ENCODE measurements at regions not wholly inside any gene's neighbourhood (a gene's known extent, or its start where the extent isn't known, plus 50 kb on each side); places are given as distances from the start of the nearest gene placed in this dataset.
"Not testable (repeated sequence)": the region's sequence is repeated elsewhere in the genome, so short reads cannot be mapped to it uniquely, and the experiment has no call there.

DNA sequence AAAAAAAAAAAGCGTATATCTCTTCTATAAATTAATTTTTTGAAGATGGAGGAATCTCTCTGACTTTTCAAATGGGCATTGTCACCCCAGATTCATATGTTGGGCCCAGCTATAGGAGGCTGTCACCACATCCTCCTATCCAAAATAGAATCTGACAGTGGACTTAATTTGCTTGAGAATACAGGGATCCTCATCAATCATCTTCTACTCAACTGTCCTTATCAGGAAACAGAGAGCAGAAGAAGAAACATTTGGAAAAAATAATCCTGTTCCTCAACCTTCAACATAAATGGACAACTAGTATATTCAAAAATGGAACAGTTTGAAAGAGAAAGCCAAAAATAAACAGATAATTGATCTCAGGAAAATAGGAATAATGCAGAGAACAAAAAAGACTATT, 725.4 kb upstream of the INTU start:
- no peak overlapping the region for H3K9ac ChIP-seq (ENCODE audit: low read depth in 1 of 2, low read length in 2 of 2)
- no peaks in the 10 kb centered on the region for H3K36me3 ChIP-seq (ENCODE audit: control insufficient read depth in 2 of 2, insufficient read depth in 2 of 2, low read length in 2 of 2)
- no peaks in the 10 kb centered on the region for H3K27me3 ChIP-seq (ENCODE audit: control insufficient read depth in 2 of 2, insufficient read depth in 2 of 2, low read length in 2 of 2)

GRCh38 chr4:126916049-126916625, 716.6 kb upstream of the INTU start:
- Histone ChIP-seq H3K9me3 (ENCODE audit: control insufficient read depth in 2 of 2, low read length in 2 of 2) (no peaks in the 10 kb centered on the region), H3K36me3 (ENCODE audit: control insufficient read depth in 2 of 2, insufficient read depth in 2 of 2, low read length in 2 of 2) (no peaks in the 10 kb centered on the region), H3K27ac (ENCODE audit: low read depth in 2 of 2, low read length in 2 of 2) (no peak overlapping the region), H3K27me3 (ENCODE audit: control insufficient read depth in 2 of 2, insufficient read depth in 2 of 2, low read length in 2 of 2) (no peaks in the 10 kb centered on the region), H3K4me3 (ENCODE audit: low read length in 2 of 2) (no peak overlapping the region), H3K9ac (ENCODE audit: low read depth in 1 of 2, low read length in 2 of 2) (no peak overlapping the region), H3K4me1 (ENCODE audit: control insufficient read depth in 2 of 2, insufficient read depth in 2 of 2, low read length in 2 of 2) (no peaks in the 10 kb centered on the region)

More for the DNA sequence above, 725.4 kb upstream of the INTU start:
- no peak overlapping the region for H3K4me3 ChIP-seq (ENCODE audit: low read length in 2 of 2)
- no peaks in the 10 kb centered on the region for H3K4me1 ChIP-seq (ENCODE audit: control insufficient read depth in 2 of 2, insufficient read depth in 2 of 2, low read length in 2 of 2)
- no peaks in the 10 kb centered on the region for H3K9me3 ChIP-seq (ENCODE audit: control insufficient read depth in 2 of 2, low read length in 2 of 2)
- H3K27ac ChIP-seq (ENCODE audit: low read depth in 2 of 2, low read length in 2 of 2) = no peak overlapping the region

DNA sequence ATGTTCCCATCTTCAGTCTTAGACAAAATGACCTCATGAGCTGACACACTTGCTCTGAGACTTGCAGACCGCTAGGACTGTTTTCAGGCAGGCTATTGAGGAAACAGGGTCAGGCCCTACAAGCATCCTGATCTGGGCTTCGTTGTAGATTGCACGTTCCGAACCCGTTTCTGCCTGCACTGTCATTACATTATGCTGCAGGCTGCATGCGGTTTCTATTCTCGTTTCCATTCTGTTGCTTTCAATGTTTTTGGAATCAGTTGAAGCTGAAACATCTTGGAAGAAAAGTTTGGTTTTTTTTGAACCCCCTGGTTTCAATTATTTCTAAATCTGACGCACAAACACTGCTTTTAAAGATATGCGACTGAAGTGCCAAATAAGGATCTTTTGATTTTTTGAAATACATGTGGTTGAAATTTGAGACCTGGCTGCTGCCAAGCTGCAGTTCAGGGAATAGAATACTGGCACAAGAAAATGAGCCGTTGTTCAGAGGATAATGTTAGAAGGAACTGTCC, 716.1 kb upstream of the INTU start:
- Histone ChIP-seq H3K4me3 (ENCODE audit: low read length in 2 of 2) (peak overlapping the region in 1 of 2 donors; percentile 23), H3K36me3 (ENCODE audit: control insufficient read depth in 2 of 2, insufficient read depth in 2 of 2, low read length in 2 of 2) (no peaks in the 10 kb centered on the region), H3K9me3 (ENCODE audit: control insufficient read depth in 2 of 2, low read length in 2 of 2) (no peaks in the 10 kb centered on the region), H3K27me3 (ENCODE audit: control insufficient read depth in 2 of 2, insufficient read depth in 2 of 2, low read length in 2 of 2) (no peaks in the 10 kb centered on the region), H3K4me1 (ENCODE audit: control insufficient read depth in 2 of 2, insufficient read depth in 2 of 2, low read length in 2 of 2) (no peaks in the 10 kb centered on the region), H3K27ac (ENCODE audit: low read depth in 2 of 2, low read length in 2 of 2) (no peak overlapping the region), H3K9ac (ENCODE audit: low read depth in 1 of 2, low read length in 2 of 2) (no peak overlapping the region)

GRCh38 chr4:126922328-126922938, 710.3 kb upstream of the INTU start:
- not testable (repeated sequence) for H3K36me3 ChIP-seq (ENCODE audit: control insufficient read depth in 2 of 2, insufficient read depth in 2 of 2, low read length in 2 of 2); H3K4me1 ChIP-seq (ENCODE audit: control insufficient read depth in 2 of 2, insufficient read depth in 2 of 2, low read length in 2 of 2); H3K9ac ChIP-seq (ENCODE audit: low read depth in 1 of 2, low read length in 2 of 2); H3K27ac ChIP-seq (ENCODE audit: low read depth in 2 of 2, low read length in 2 of 2); H3K27me3 ChIP-seq (ENCODE audit: control insufficient read depth in 2 of 2, insufficient read depth in 2 of 2, low read length in 2 of 2); H3K4me3 ChIP-seq (ENCODE audit: low read length in 2 of 2); H3K9me3 ChIP-seq (ENCODE audit: control insufficient read depth in 2 of 2, low read length in 2 of 2)

GRCh38 chr4:126924237-126924636, 708.5 kb upstream of the INTU start:
- Histone ChIP-seq H3K27me3 (ENCODE audit: control insufficient read depth in 2 of 2, insufficient read depth in 2 of 2, low read length in 2 of 2) (no peaks in the 10 kb centered on the region), H3K27ac (ENCODE audit: low read depth in 2 of 2, low read length in 2 of 2) (no peak overlapping the region), H3K9me3 (ENCODE audit: control insufficient read depth in 2 of 2, low read length in 2 of 2) (no peaks in the 10 kb centered on the region), H3K4me1 (ENCODE audit: control insufficient read depth in 2 of 2, insufficient read depth in 2 of 2, low read length in 2 of 2) (no peaks in the 10 kb centered on the region), H3K9ac (ENCODE audit: low read depth in 1 of 2, low read length in 2 of 2) (no peak overlapping the region), H3K36me3 (ENCODE audit: control insufficient read depth in 2 of 2, insufficient read depth in 2 of 2, low read length in 2 of 2) (no peaks in the 10 kb centered on the region), H3K4me3 (ENCODE audit: low read length in 2 of 2) (no peak overlapping the region)

- not testable (repeated sequence) for H3K27me3 ChIP-seq (ENCODE audit: control insufficient read depth in 2 of 2, insufficient read depth in 2 of 2, low read length in 2 of 2); H3K9ac ChIP-seq (ENCODE audit: low read depth in 1 of 2, low read length in 2 of 2); H3K36me3 ChIP-seq (ENCODE audit: control insufficient read depth in 2 of 2, insufficient read depth in 2 of 2, low read length in 2 of 2); H3K4me1 ChIP-seq (ENCODE audit: control insufficient read depth in 2 of 2, insufficient read depth in 2 of 2, low read length in 2 of 2); H3K27ac ChIP-seq (ENCODE audit: low read depth in 2 of 2, low read length in 2 of 2); H3K4me3 ChIP-seq (ENCODE audit: low read length in 2 of 2); H3K9me3 ChIP-seq (ENCODE audit: control insufficient read depth in 2 of 2, low read length in 2 of 2)
Observed at GRCh38 chr4:126930059-126930458, 702.7 kb upstream of the INTU start.

DNA sequence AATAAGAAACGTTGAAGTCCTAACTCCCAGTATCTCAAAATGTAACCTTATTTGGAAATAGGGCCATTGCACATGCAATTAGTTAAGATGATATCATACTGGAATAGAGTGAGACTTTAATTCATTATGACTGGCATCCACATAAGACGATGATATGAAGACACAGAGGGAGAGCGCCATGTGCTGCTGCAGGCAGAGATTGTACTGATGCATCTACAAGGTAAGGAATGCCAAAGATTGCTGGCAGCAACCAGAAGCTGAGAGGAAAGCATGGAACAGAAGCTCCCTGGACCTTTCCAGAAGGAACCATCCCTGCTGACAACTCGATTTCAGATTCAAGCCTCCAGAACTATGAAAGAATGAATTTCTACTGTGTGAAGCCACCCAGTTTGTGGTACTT, 697.0 kb upstream of the INTU start:
- peaks cover 0 to 5% of the 10 kb centered on the region in 2 donors for H3K9me3 ChIP-seq (ENCODE audit: control insufficient read depth in 2 of 2, low read length in 2 of 2)
- no peaks in the 10 kb centered on the region for H3K4me1 ChIP-seq (ENCODE audit: control insufficient read depth in 2 of 2, insufficient read depth in 2 of 2, low read length in 2 of 2)
- no peaks in the 10 kb centered on the region for H3K27me3 ChIP-seq (ENCODE audit: control insufficient read depth in 2 of 2, insufficient read depth in 2 of 2, low read length in 2 of 2)
- H3K9ac ChIP-seq (ENCODE audit: low read depth in 1 of 2, low read length in 2 of 2) = no peak overlapping the region
- H3K4me3 ChIP-seq (ENCODE audit: low read length in 2 of 2) = no peak overlapping the region
- H3K27ac ChIP-seq (ENCODE audit: low read depth in 2 of 2, low read length in 2 of 2) = no peak overlapping the region
- H3K36me3 ChIP-seq (ENCODE audit: control insufficient read depth in 2 of 2, insufficient read depth in 2 of 2, low read length in 2 of 2) = no peaks in the 10 kb centered on the region

DNA sequence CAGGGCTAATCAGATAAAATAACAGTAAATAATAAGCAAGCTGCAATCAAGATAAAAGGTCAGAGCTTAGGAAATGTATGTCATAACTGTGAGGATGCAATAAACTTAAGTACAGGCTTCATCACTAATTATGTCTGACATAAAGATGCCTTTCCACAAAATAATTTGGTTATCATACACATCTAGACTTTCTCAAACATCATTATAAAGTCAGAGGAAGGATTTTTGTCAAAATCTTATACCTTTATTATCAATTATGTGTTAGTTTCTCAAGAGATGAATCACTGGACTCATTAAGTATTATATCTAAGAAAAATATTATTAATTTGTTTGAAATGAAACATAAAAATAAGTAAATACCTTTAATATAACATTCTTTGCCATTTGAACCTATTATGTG, 695.4 kb upstream of the INTU start:
- H3K4me1 ChIP-seq (ENCODE audit: control insufficient read depth in 2 of 2, insufficient read depth in 2 of 2, low read length in 2 of 2) = no peaks in the 10 kb centered on the region
- H3K9ac ChIP-seq (ENCODE audit: low read depth in 1 of 2, low read length in 2 of 2) = no peak overlapping the region
- no peak overlapping the region for H3K4me3 ChIP-seq (ENCODE audit: low read length in 2 of 2)
- no peak overlapping the region for H3K27ac ChIP-seq (ENCODE audit: low read depth in 2 of 2, low read length in 2 of 2)
- no peaks in the 10 kb centered on the region for H3K27me3 ChIP-seq (ENCODE audit: control insufficient read depth in 2 of 2, insufficient read depth in 2 of 2, low read length in 2 of 2)
- peaks cover 0 to 5% of the 10 kb centered on the region in 2 donors for H3K9me3 ChIP-seq (ENCODE audit: control insufficient read depth in 2 of 2, low read length in 2 of 2)
- no peaks in the 10 kb centered on the region for H3K36me3 ChIP-seq (ENCODE audit: control insufficient read depth in 2 of 2, insufficient read depth in 2 of 2, low read length in 2 of 2)

GRCh38 chr4:126937846-126938422, 694.8 kb upstream of the INTU start:
- Histone ChIP-seq H3K27ac (ENCODE audit: low read depth in 2 of 2, low read length in 2 of 2) (no peak overlapping the region), H3K9me3 (ENCODE audit: control insufficient read depth in 2 of 2, low read length in 2 of 2) (peaks cover 0 to 5% of the 10 kb centered on the region in 2 donors), H3K36me3 (ENCODE audit: control insufficient read depth in 2 of 2, insufficient read depth in 2 of 2, low read length in 2 of 2) (no peaks in the 10 kb centered on the region), H3K9ac (ENCODE audit: low read depth in 1 of 2, low read length in 2 of 2) (no peak overlapping the region), H3K4me3 (ENCODE audit: low read length in 2 of 2) (no peak overlapping the region), H3K4me1 (ENCODE audit: control insufficient read depth in 2 of 2, insufficient read depth in 2 of 2, low read length in 2 of 2) (no peaks in the 10 kb centered on the region), H3K27me3 (ENCODE audit: control insufficient read depth in 2 of 2, insufficient read depth in 2 of 2, low read length in 2 of 2) (no peaks in the 10 kb centered on the region)

GRCh38 chr4:126939401-126939800, 693.4 kb upstream of the INTU start:
- Histone ChIP-seq H3K4me1 (ENCODE audit: control insufficient read depth in 2 of 2, insufficient read depth in 2 of 2, low read length in 2 of 2) (no peaks in the 10 kb centered on the region), H3K4me3 (ENCODE audit: low read length in 2 of 2) (no peak overlapping the region), H3K36me3 (ENCODE audit: control insufficient read depth in 2 of 2, insufficient read depth in 2 of 2, low read length in 2 of 2) (no peaks in the 10 kb centered on the region), H3K9ac (ENCODE audit: low read depth in 1 of 2, low read length in 2 of 2) (no peak overlapping the region), H3K27ac (ENCODE audit: low read depth in 2 of 2, low read length in 2 of 2) (no peak overlapping the region), H3K27me3 (ENCODE audit: control insufficient read depth in 2 of 2, insufficient read depth in 2 of 2, low read length in 2 of 2) (no peaks in the 10 kb centered on the region), H3K9me3 (ENCODE audit: control insufficient read depth in 2 of 2, low read length in 2 of 2) (peaks cover 0 to 5% of the 10 kb centered on the region in 2 donors)

Data from mucosa of rectum (tissue), 2 donors.